ENCODE measurements at regions not wholly inside any gene's neighbourhood (a gene's known extent, or its start where the extent isn't known, plus 50 kb on each side); places are given as distances from the start of the nearest gene placed in this dataset.

DNA sequence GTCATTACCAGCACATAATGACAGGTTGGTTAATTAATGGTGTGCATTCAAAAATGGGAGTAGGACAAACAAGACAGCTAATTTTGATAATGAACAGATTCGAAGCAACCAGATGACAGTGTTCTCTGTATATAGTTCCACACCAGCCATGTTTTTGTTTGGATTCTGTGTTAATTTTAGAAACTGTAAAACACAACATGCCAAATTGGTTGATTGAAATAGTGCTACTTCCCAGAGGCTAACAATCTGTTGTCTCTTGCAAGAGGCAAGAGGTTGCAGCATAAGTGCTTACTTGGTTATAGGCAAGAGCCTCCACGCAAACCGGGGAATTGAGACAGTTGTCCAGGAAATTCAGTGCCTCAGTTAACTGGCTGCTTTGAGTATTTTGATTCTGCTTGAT is 170.2 kb upstream of the HABP2 start:
- DNase-seq: no peak
- Mint-ChIP-seq H3K4me3 (no peak overlapping the region), H3K36me3 (ENCODE audit: low read depth) (no peaks in the 10 kb centered on the region), H3K27ac (no peak overlapping the region), H3K4me1 (ENCODE audit: low read depth) (peaks cover 23% of the 10 kb centered on the region), H3K9me3 (no peaks in the 10 kb centered on the region), H3K27me3 (peaks cover 3% of the 10 kb centered on the region)
- POLR2A ChIA-PET: interaction anchor here (0.6 kb wide), 1 partner anchor 66 kb away, joined by 3 read pairs; no protein-coding TSS in a partner anchor
- intact Hi-C loops (cut with micrococcal nuclease): loop anchor here (10.0 kb wide), 2 partner anchors 158 to 908 kb away; no protein-coding TSS in a partner anchor
- TF ChIP-seq, protein P1, sequence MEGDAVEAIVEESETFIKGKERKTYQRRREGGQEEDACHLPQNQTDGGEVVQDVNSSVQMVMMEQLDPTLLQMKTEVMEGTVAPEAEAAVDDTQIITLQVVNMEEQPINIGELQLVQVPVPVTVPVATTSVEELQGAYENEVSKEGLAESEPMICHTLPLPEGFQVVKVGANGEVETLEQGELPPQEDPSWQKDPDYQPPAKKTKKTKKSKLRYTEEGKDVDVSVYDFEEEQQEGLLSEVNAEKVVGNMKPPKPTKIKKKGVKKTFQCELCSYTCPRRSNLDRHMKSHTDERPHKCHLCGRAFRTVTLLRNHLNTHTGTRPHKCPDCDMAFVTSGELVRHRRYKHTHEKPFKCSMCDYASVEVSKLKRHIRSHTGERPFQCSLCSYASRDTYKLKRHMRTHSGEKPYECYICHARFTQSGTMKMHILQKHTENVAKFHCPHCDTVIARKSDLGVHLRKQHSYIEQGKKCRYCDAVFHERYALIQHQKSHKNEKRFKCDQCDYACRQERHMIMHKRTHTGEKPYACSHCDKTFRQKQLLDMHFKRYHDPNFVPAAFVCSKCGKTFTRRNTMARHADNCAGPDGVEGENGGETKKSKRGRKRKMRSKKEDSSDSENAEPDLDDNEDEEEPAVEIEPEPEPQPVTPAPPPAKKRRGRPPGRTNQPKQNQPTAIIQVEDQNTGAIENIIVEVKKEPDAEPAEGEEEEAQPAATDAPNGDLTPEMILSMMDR (IDR thresholded peaks at IDR 0.05): no peak
- CTCF ChIA-PET: interaction anchor here (1.1 to 2.6 kb wide), 4 partner anchors 255 to 911 kb away, joined by 3 to 8 read pairs (median 4); no protein-coding TSS in a partner anchor
- no peak for ATAC-seq

DNA sequence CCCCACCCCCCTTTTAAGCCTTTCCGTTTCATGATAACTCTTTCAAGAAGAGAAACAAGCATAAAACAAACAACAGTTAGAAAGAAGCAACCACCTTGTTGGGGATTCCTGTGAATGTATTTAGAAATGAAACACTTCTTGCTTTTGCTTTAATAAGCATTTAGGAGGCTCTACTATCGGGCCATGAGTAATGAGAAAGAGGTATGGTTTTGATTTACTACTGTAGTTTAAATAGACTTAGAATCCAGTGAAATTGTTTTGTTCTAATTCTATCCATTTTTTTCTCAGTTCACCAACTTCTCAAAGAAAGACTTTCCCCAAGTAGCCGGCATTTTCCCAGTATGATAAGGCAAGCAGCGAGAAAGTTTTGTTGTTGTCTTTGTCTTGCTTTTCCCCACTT is 168.7 kb upstream of the HABP2 start:
- TF ChIP-seq, protein P1 (IDR thresholded peaks at IDR 0.05): no peak
- Mint-ChIP-seq H3K4me1 (ENCODE audit: low read depth) (peaks cover 23% of the 10 kb centered on the region), H3K36me3 (ENCODE audit: low read depth) (no peaks in the 10 kb centered on the region), H3K27me3 (peaks cover 3% of the 10 kb centered on the region), H3K9me3 (no peaks in the 10 kb centered on the region), H3K4me3 (no peak overlapping the region), H3K27ac (no peak overlapping the region)
- intact Hi-C loops (cut with micrococcal nuclease): loop anchor here (10.0 kb wide), 2 partner anchors 159 to 909 kb away; no protein-coding TSS in a partner anchor
- ATAC-seq: no peak
- CTCF ChIA-PET: interaction anchor here (1.0 to 1.9 kb wide), 9 partner anchors 20 to 912 kb away, joined by 3 to 14 read pairs (median 4); no protein-coding TSS in a partner anchor
- no peak for DNase-seq
- POLR2A ChIA-PET: no interaction called here

DNA sequence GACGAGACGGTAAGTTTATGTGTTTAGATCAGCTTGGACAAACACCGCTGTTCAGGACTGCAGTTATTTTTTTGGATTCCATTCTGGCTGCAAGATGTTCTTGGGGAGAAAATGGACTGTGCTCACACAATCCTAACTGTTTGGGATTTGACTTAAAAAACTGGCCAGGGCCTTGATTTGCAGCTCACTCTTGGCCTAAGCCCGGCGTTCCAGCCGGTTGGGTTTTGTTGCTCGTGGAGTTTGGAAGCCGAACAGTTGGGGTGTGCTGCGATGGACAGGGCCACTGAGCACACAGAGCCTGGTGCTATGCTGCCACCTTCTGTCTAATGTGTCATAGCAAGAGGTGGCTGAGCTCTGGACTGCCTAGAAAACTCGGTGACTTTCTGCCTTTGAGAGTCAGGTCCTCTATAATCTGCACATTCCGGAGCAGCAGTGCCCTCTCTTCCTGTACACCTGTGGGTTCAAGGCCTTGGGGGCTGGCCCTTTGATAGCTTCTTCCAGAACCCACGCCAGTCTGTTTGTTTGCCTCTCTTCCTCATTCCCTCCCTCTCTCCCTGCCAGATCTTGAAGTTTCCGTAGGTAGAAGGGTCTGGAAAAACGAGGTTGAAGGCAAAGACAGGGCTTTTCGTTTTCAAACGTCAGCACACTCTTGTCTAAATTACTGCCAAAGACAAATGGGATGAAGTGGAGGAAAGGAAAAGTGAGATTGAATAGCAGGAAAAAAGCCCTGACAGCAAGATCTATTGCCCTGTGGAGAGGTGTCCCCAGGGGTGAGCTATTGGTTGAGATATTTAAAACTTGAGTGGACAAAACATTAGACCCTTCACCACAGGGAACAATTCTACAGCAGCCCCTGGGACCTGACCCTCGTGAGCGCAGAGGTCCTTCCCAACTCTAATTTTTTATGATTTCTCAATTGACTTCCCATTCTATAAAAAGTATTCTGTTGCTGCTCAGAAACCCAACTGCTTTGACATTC is 167.5 kb upstream of the HABP2 start:
- ChIA-PET POLR2A (no interaction called here), CTCF (interaction anchor here (0.5 to 2.0 kb wide), 36 partner anchors 9 to 913 kb away, joined by 3 to 14 read pairs (median 3); no protein-coding TSS in a partner anchor)

DNA sequence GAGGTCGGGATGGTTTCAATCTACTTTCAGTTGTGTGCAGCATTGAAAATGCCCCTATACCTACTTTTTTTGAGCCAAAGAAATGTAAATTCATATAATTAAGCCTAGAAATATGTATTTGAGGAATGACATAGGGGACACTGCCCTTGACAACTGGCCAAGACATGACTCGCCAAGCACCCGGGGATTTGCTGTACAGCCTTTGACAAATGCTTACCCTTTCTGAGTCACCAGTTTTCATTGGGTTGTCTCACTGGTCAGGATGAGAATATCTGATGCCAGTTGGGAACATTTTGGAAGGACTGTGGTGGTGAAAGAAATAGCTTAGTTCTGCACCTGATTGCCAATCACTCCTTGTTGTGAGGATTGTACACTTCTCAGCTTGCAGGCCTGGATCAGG is 166.8 kb upstream of the HABP2 start:
- POLR2A ChIA-PET: no interaction called here
- H3K9me3 Mint-ChIP-seq: no peaks in the 10 kb centered on the region
- DNase-seq: no peak
- no peaks in the 10 kb centered on the region for H3K36me3 Mint-ChIP-seq (ENCODE audit: low read depth)
- H3K4me3 Mint-ChIP-seq: no peak overlapping the region
- ATAC-seq: no peak
- peaks cover 3% of the 10 kb centered on the region for H3K27me3 Mint-ChIP-seq
- no peak overlapping the region for H3K27ac Mint-ChIP-seq
- intact Hi-C loops (cut with micrococcal nuclease): loop anchor here (10.0 kb wide), 2 partner anchors 161 to 911 kb away; no protein-coding TSS in a partner anchor
- CTCF ChIA-PET: interaction anchor here (0.7 to 2.0 kb wide), 13 partner anchors 8 to 914 kb away, joined by 3 to 14 read pairs (median 3); no protein-coding TSS in a partner anchor
- peaks cover 22% of the 10 kb centered on the region for H3K4me1 Mint-ChIP-seq (ENCODE audit: low read depth)
- TF ChIP-seq, protein P1 (IDR thresholded peaks at IDR 0.05): no peak

More for the DNA sequence above, 167.5 kb upstream of the HABP2 start:
- peak; percentile 70 for DNase-seq
- Mint-ChIP-seq H3K27ac (no peak overlapping the region), H3K27me3 (peaks cover 3% of the 10 kb centered on the region), H3K36me3 (ENCODE audit: low read depth) (no peaks in the 10 kb centered on the region), H3K9me3 (no peaks in the 10 kb centered on the region), H3K4me1 (ENCODE audit: low read depth) (peaks cover 23% of the 10 kb centered on the region), H3K4me3 (no peak overlapping the region)
- peak; percentile 94 for ATAC-seq
- intact Hi-C loops (cut with micrococcal nuclease): loop anchor here (10.0 kb wide), 2 partner anchors 161 to 911 kb away; no protein-coding TSS in a partner anchor
- TF ChIP-seq, protein P1 (IDR thresholded peaks at IDR 0.05): peak; percentile 74

Measured in activated CD8-positive, alpha-beta T cell treated with anti-CD3 and anti-CD28 coated beads for 36 hours (primary cell).